ENCODE measurements at regions not wholly inside any gene's neighbourhood (a gene's known extent, or its start where the extent isn't known, plus 50 kb on each side); places are given as distances from the start of the nearest gene placed in this dataset.

DNA sequence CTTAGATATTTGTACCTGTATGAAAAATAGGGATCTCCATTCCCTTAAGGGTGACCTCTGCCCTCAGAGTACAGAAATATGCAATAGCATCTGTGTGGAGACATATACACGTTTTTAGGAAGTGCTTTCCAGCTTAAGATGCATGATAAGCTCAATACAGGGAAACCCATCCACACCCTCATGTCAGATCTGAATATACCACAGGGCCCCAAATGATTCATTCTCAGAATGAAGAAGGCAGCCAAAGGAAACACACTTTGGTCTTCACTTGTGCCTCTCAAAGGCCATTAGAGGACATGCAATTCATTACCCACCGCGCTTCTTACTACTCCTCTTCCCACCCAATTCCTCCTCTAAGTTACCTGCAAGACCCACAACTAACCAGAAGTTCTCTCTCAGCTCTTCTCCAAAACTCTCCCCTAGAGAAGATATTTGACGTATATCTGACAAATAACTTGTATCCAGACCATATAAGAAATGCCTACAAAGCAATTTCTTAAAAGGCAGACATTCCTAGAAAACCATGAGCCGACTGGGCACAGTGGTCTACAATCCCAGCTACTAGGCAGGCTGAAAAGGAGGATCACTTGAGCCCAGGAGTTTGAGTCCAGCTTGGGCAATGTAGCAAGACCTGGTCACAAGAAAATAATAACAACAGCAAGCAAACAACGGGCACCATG, 103.0 kb downstream of the OAT start:
- Histone ChIP-seq H3K9me3 (ENCODE audit: control insufficient read depth, low read length) (no peaks in the 10 kb centered on the region), H3K4me1 (ENCODE audit: control insufficient read depth, insufficient read depth, low read length) (no peaks in the 10 kb centered on the region), H3K27me3 (ENCODE audit: control insufficient read depth, insufficient read depth, low read length, poor library complexity, severe bottlenecking) (no peaks in the 10 kb centered on the region), H3K27ac (ENCODE audit: low read depth, low read length) (no peak overlapping the region), H3K4me3 (ENCODE audit: low read length) (no peak overlapping the region), H3K36me3 (ENCODE audit: control insufficient read depth, insufficient read depth, low read length) (no peaks in the 10 kb centered on the region), H3K9ac (ENCODE audit: extremely low read depth, low read length, poor library complexity, severe bottlenecking) (no peak overlapping the region)
- TF ChIP-seq, protein P1, sequence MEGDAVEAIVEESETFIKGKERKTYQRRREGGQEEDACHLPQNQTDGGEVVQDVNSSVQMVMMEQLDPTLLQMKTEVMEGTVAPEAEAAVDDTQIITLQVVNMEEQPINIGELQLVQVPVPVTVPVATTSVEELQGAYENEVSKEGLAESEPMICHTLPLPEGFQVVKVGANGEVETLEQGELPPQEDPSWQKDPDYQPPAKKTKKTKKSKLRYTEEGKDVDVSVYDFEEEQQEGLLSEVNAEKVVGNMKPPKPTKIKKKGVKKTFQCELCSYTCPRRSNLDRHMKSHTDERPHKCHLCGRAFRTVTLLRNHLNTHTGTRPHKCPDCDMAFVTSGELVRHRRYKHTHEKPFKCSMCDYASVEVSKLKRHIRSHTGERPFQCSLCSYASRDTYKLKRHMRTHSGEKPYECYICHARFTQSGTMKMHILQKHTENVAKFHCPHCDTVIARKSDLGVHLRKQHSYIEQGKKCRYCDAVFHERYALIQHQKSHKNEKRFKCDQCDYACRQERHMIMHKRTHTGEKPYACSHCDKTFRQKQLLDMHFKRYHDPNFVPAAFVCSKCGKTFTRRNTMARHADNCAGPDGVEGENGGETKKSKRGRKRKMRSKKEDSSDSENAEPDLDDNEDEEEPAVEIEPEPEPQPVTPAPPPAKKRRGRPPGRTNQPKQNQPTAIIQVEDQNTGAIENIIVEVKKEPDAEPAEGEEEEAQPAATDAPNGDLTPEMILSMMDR (conservative IDR thresholded peaks at IDR 0.05): no peak
- no peaks in the 10 kb centered on the region for H3K36me3 Mint-ChIP-seq (ENCODE audit: low read depth)
- WGBS, 2 experiments (ENCODE audit: insufficient coverage in 1 of 2, insufficient read length in 1 of 2): 28 to 71% methylated on average over 2 to 6 of the region's 6 CpGs
- peaks cover 2% of the 10 kb centered on the region for H3K27me3 Mint-ChIP-seq (ENCODE audit: insufficient read depth)
- H3K4me3 Mint-ChIP-seq: no peak overlapping the region
- no peak for DNase-seq
- H3K27ac Mint-ChIP-seq: no peak overlapping the region
- no peaks in the 10 kb centered on the region for H3K9me3 Mint-ChIP-seq
- no peaks in the 10 kb centered on the region for H3K4me1 Mint-ChIP-seq

DNA sequence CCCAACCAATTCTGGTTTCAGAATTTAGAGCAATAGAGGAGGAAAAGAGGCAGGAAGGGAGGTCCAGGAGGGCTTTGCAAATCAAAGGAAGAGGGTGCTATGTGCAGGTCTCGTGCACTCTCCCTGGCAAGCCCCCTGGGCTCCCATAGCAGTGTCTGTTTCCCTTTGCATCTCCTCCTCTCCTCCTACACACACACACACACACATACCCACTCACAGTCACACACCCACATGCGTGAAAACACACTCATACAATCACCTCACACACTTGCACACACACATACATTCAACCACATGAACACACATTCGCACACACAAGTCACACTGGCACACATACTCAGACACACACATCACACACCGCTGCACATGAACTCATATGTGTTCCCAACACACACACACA, 105.3 kb downstream of the OAT start:
- no peaks in the 10 kb centered on the region for H3K4me1 Mint-ChIP-seq
- peaks cover 6% of the 10 kb centered on the region for H3K27me3 Mint-ChIP-seq (ENCODE audit: insufficient read depth)
- Histone ChIP-seq H3K27me3 (ENCODE audit: control insufficient read depth, insufficient read depth, low read length, poor library complexity, severe bottlenecking) (no peaks in the 10 kb centered on the region), H3K36me3 (ENCODE audit: control insufficient read depth, insufficient read depth, low read length) (no peaks in the 10 kb centered on the region), H3K9ac (ENCODE audit: extremely low read depth, low read length, poor library complexity, severe bottlenecking) (no peak overlapping the region), H3K9me3 (ENCODE audit: control insufficient read depth, low read length) (no peaks in the 10 kb centered on the region), H3K4me1 (ENCODE audit: control insufficient read depth, insufficient read depth, low read length) (no peaks in the 10 kb centered on the region), H3K27ac (ENCODE audit: low read depth, low read length) (no peak overlapping the region), H3K4me3 (ENCODE audit: low read length) (no peak overlapping the region)
- H3K36me3 Mint-ChIP-seq (ENCODE audit: low read depth): no peaks in the 10 kb centered on the region
- TF ChIP-seq, protein P1 (conservative IDR thresholded peaks at IDR 0.05): no peak
- 85 to 89% methylated on average over 3 to 4 of the region's 4 CpGs for WGBS, 2 experiments (ENCODE audit: insufficient coverage in 1 of 2, insufficient read length in 1 of 2)
- H3K4me3 Mint-ChIP-seq: no peak overlapping the region
- no peaks in the 10 kb centered on the region for H3K9me3 Mint-ChIP-seq
- peak; percentile 22 for DNase-seq
- no peak overlapping the region for H3K27ac Mint-ChIP-seq

DNA sequence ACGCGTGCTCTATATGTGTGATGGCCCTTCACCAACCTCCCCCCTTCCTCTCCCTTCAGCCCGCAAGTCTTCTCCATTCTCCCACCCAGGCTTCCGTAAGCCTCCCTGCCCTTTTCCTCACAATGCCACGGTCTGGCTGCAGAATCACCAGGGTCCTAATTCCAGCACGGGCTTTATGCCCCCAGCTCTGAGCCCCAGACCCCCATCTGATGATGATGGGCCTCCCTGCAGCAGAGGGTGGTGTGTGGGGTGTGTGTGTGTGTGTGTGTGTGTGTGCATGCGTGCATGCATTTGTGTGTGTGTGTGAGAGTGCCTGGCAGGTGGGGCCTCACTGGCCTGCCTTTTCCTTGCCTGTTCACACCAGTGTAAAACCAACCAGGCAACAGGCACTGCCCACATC, 109.9 kb downstream of the OAT start:
- Histone ChIP-seq H3K4me1 (ENCODE audit: control insufficient read depth, insufficient read depth, low read length) (no peaks in the 10 kb centered on the region), H3K9me3 (ENCODE audit: control insufficient read depth, low read length) (no peaks in the 10 kb centered on the region), H3K9ac (ENCODE audit: extremely low read depth, low read length, poor library complexity, severe bottlenecking) (no peak overlapping the region), H3K4me3 (ENCODE audit: low read length) (no peak overlapping the region), H3K27ac (ENCODE audit: low read depth, low read length) (no peak overlapping the region), H3K36me3 (ENCODE audit: control insufficient read depth, insufficient read depth, low read length) (no peaks in the 10 kb centered on the region), H3K27me3 (ENCODE audit: control insufficient read depth, insufficient read depth, low read length, poor library complexity, severe bottlenecking) (no peaks in the 10 kb centered on the region)
- Mint-ChIP-seq H3K4me1 (no peaks in the 10 kb centered on the region), H3K27me3 (ENCODE audit: insufficient read depth) (peaks cover 4% of the 10 kb centered on the region), H3K27ac (no peak overlapping the region), H3K9me3 (no peaks in the 10 kb centered on the region), H3K36me3 (ENCODE audit: low read depth) (no peaks in the 10 kb centered on the region), H3K4me3 (no peak overlapping the region)
- TF ChIP-seq, protein P1 (conservative IDR thresholded peaks at IDR 0.05): no peak
- 90% methylated on average over 6 of the region's 7 CpGs; no CpG with 5 or more reads in 1 of the 2 experiments for WGBS, 2 experiments (ENCODE audit: insufficient coverage in 1 of 2, insufficient read length in 1 of 2)
- peak; percentile 41 for DNase-seq
